NCI-H1417 treated with DMSO at 0.1 percent for 48 hours (cell line): ENCODE measurements at regions not wholly inside any gene's neighbourhood (a gene's known extent, or its start where the extent isn't known, plus 50 kb on each side); places are given as distances from the start of the nearest gene placed in this dataset.
"Not testable (repeated sequence)": the region's sequence is repeated elsewhere in the genome, so short reads cannot be mapped to it uniquely, and the experiment has no call there.

Experiments
- DNase-seq: peaks from one replicate; lab custom pipeline; 2025; lab: John Stamatoyannopoulos, UW

- no peak for DNase-seq
Observed at GRCh38 chr7:52260046-52260665, 775.3 kb upstream of the POM121L12 start.

- DNase-seq: no peak
Observed at GRCh38 chr7:52257890-52258289, 777.5 kb upstream of the POM121L12 start.

GRCh38 chr7:52254396-52255010 is 780.9 kb upstream of the POM121L12 start:
- no peak for DNase-seq

- no peak for DNase-seq
Observed at GRCh38 chr7:52253953-52254352, 781.5 kb upstream of the POM121L12 start.

- DNase-seq: no peak
Observed at GRCh38 chr7:52249741-52250140, 785.7 kb upstream of the POM121L12 start.

- DNase-seq: no peak
Observed at GRCh38 chr7:52247518-52247917, 787.9 kb upstream of the POM121L12 start.

GRCh38 chr7:52243685-52244084 is 791.7 kb upstream of the POM121L12 start:
- DNase-seq: no peak

GRCh38 chr7:52233248-52233647 is 802.2 kb upstream of the POM121L12 start:
- no peak for DNase-seq

GRCh38 chr7:52211930-52212329 is 823.5 kb upstream of the POM121L12 start:
- DNase-seq: no peak

- DNase-seq: no peak
Observed at GRCh38 chr7:52209614-52210013, 825.8 kb upstream of the POM121L12 start.

GRCh38 chr7:52197221-52197620 is 838.2 kb upstream of the POM121L12 start:
- DNase-seq: no peak

GRCh38 chr7:52195664-52196063 is 839.8 kb upstream of the POM121L12 start:
- DNase-seq: no peak

- DNase-seq: no peak
Observed at GRCh38 chr7:52189153-52189778, 846.2 kb upstream of the POM121L12 start.

GRCh38 chr7:52184006-52184703 is 851.3 kb upstream of the POM121L12 start:
- DNase-seq: no peak

- DNase-seq: no peak
Observed at GRCh38 chr7:52179934-52180333, 855.5 kb upstream of the POM121L12 start.

- no peak for DNase-seq
Observed at GRCh38 chr7:52168085-52168484, 851.5 kb upstream of the COBL start.

GRCh38 chr7:52163311-52163710 is 846.7 kb upstream of the COBL start:
- no peak for DNase-seq

GRCh38 chr7:52161483-52161882 is 844.9 kb upstream of the COBL start:
- DNase-seq: no peak

- DNase-seq: not testable (repeated sequence)
Observed at GRCh38 chr7:52159421-52159820, 842.8 kb upstream of the COBL start.

GRCh38 chr7:52154382-52154781 is 837.8 kb upstream of the COBL start:
- no peak for DNase-seq

GRCh38 chr7:52151559-52151958 is 835.0 kb upstream of the COBL start:
- no peak for DNase-seq

- no peak for DNase-seq
Observed at GRCh38 chr7:52150952-52151351, 834.3 kb upstream of the COBL start.
